NT2/D1 (cell line): ENCODE measurements at regions not wholly inside any gene's neighbourhood (a gene's known extent, or its start where the extent isn't known, plus 50 kb on each side); places are given as distances from the start of the nearest gene placed in this dataset.

Experiments
- DNase-seq: peaks from one replicate; pipeline ENCODE4 v3.0.0-alpha.2; 2011; ENCODE audit warnings: low read depth, low spot score
- H3K27me3 ChIP-seq: 2 replicates; pipeline ENCODE4 v1.6.0; 2011; ENCODE audit warnings: mild to moderate bottlenecking; ENCODE audit not compliant: insufficient read length, insufficient read depth
- H3K36me3 ChIP-seq: 2 replicates; pipeline ENCODE4 v1.6.1; 2011; ENCODE audit warnings: mild to moderate bottlenecking, low read length, mixed read lengths; ENCODE audit not compliant: insufficient read depth, insufficient read length
- H3K4me1 ChIP-seq: 2 replicates; pipeline ENCODE4 v1.5.1; 2011; ENCODE audit not compliant: insufficient read depth, insufficient read length
- H3K4me3 ChIP-seq: 2 replicates; pipeline ENCODE4 v1.5.1; 2011; ENCODE audit warnings: low read depth; ENCODE audit not compliant: insufficient read length
- H3K9ac ChIP-seq: 2 replicates; pipeline ENCODE4 v1.6.0; 2011; ENCODE audit warnings: low read depth; ENCODE audit not compliant: insufficient read length
- H3K9me3 ChIP-seq: 2 replicates; pipeline ENCODE4 v1.5.1; 2011; ENCODE audit warnings: mild to moderate bottlenecking, low read length; ENCODE audit not compliant: insufficient read depth
- SUZ12 ChIP-seq: IDR thresholded peaks from 2 replicates; pipeline ENCODE4 v1.6.1; 2011; ENCODE audit not compliant: insufficient read length, insufficient read depth; ENCODE audit errors: extremely low read depth
- YY1 ChIP-seq: IDR thresholded peaks from 2 replicates; pipeline ENCODE4 v1.6.1; 2011; ENCODE audit not compliant: insufficient read length, insufficient read depth
- ZNF274 ChIP-seq: IDR thresholded peaks from 2 replicates; pipeline ENCODE4 v1.6.1; 2011; ENCODE audit warnings: mild to moderate bottlenecking, low read depth, low read length

- no peak overlapping the region for H3K9ac ChIP-seq
- H3K27me3 ChIP-seq = no peaks in the 10 kb centered on the region
- no peak for DNase-seq
- TF ChIP-seq ZNF274 (no peak), YY1 (no peak), SUZ12 (no peak)
- no peaks in the 10 kb centered on the region for H3K9me3 ChIP-seq
- no peaks in the 10 kb centered on the region for H3K36me3 ChIP-seq
- no peaks in the 10 kb centered on the region for H3K4me1 ChIP-seq
- no peak overlapping the region for H3K4me3 ChIP-seq
Observed at GRCh38 chr4:152206646-152207377, 329.1 kb downstream of the FBXW7 start.

- no peak overlapping the region for H3K4me3 ChIP-seq
- DNase-seq = no peak
- no peak for TF ChIP-seq YY1
- no peaks in the 10 kb centered on the region for H3K27me3 ChIP-seq
- H3K36me3 ChIP-seq = no peaks in the 10 kb centered on the region
- no peak overlapping the region for H3K9ac ChIP-seq
- no peaks in the 10 kb centered on the region for H3K9me3 ChIP-seq
- no peaks in the 10 kb centered on the region for H3K4me1 ChIP-seq
Observed at GRCh38 chr4:152206185-152206584, 329.7 kb downstream of the FBXW7 start.

GRCh38 chr4:152202415-152202814, 333.5 kb downstream of the FBXW7 start:
- H3K9me3 ChIP-seq = no peaks in the 10 kb centered on the region
- DNase-seq = no peak
- no peaks in the 10 kb centered on the region for H3K4me1 ChIP-seq
- H3K27me3 ChIP-seq = no peaks in the 10 kb centered on the region
- no peak for TF ChIP-seq SUZ12
- no peak for TF ChIP-seq YY1
- TF ChIP-seq ZNF274 = no peak
- H3K4me3 ChIP-seq = no peak overlapping the region
- H3K9ac ChIP-seq = no peak overlapping the region
- no peaks in the 10 kb centered on the region for H3K36me3 ChIP-seq

GRCh38 chr4:152200511-152201333, 335.2 kb downstream of the FBXW7 start:
- Histone ChIP-seq H3K36me3 (no peaks in the 10 kb centered on the region), H3K9me3 (no peaks in the 10 kb centered on the region), H3K4me1 (no peaks in the 10 kb centered on the region), H3K27me3 (no peaks in the 10 kb centered on the region), H3K4me3 (no peak overlapping the region), H3K9ac (no peak overlapping the region)
- DNase-seq = no peak
- no peak for TF ChIP-seq YY1
- no peak for TF ChIP-seq ZNF274
- TF ChIP-seq SUZ12 = no peak

- no peak for TF ChIP-seq SUZ12
- Histone ChIP-seq H3K36me3 (no peaks in the 10 kb centered on the region), H3K9ac (no peak overlapping the region), H3K4me3 (no peak overlapping the region), H3K9me3 (no peaks in the 10 kb centered on the region), H3K4me1 (no peaks in the 10 kb centered on the region), H3K27me3 (no peaks in the 10 kb centered on the region)
- DNase-seq = no peak
Observed at GRCh38 chr4:152197211-152197610, 338.7 kb downstream of the FBXW7 start.

GRCh38 chr4:152195888-152196287, 340.0 kb downstream of the FBXW7 start:
- H3K4me3 ChIP-seq = no peak overlapping the region
- H3K9ac ChIP-seq = no peak overlapping the region
- no peak for DNase-seq
- H3K4me1 ChIP-seq = no peaks in the 10 kb centered on the region
- H3K9me3 ChIP-seq = no peaks in the 10 kb centered on the region
- H3K36me3 ChIP-seq = no peaks in the 10 kb centered on the region
- no peaks in the 10 kb centered on the region for H3K27me3 ChIP-seq
- no peak for TF ChIP-seq YY1
- no peak for TF ChIP-seq ZNF274
- no peak for TF ChIP-seq SUZ12

- DNase-seq = no peak
- Histone ChIP-seq H3K9ac (no peak overlapping the region), H3K36me3 (no peaks in the 10 kb centered on the region), H3K9me3 (no peaks in the 10 kb centered on the region), H3K4me1 (no peaks in the 10 kb centered on the region), H3K4me3 (no peak overlapping the region), H3K27me3 (no peaks in the 10 kb centered on the region)
- TF ChIP-seq ZNF274 (no peak), SUZ12 (no peak), YY1 (no peak)
Observed at GRCh38 chr4:152193059-152193458, 342.8 kb downstream of the FBXW7 start.
